Left lobe of liver (tissue), 2 donors: ENCODE measurements at regions not wholly inside any gene's neighbourhood (a gene's known extent, or its start where the extent isn't known, plus 50 kb on each side); places are given as distances from the start of the nearest gene placed in this dataset.
"Not testable (repeated sequence)": the region's sequence is repeated elsewhere in the genome, so short reads cannot be mapped to it uniquely, and the experiment has no call there.

Experiments used
- ATAC-seq: fragments of 200-7000 bp; cut with Tn5 transposase; one replicate; pipeline ENCODE4 v1.9.1; 2020; ENCODE audit warnings: mild to moderate bottlenecking, moderate library complexity
- DNase-seq: peaks from one replicate; pipeline ENCODE4 v3.0.0-alpha.2; 2020; ENCODE audit warnings: low spot score
- donor health status: DM: no; HTN: no; CAD: no; lungs with moderate emphysema.
- donor health status: DM: no; HTN: yes; CAD: no.

DNA sequence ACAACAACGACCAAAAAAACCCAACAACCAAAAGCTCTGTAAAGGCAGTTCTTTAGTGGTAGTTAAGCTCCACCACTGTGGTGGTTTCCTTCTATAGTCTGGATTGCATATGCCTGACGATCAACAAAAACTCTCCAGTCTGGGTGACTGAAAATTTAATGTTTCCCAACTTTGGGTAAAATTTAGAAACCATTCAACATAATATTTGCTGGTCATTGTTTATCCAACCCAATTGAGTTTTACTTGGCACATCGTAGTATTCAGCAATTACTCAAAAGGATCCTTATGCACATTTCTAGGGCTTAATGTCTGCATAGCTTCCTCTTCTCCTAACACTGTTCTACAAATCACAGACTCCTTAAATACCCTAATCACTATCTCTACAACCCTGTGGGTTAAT lies 1080.2 kb upstream of the NRXN1 start:
- ATAC-seq (no peak), DNase-seq (no peak)

GRCh38 chr2:52107124-52107523 lies 1075.2 kb upstream of the NRXN1 start:
- no peak for ATAC-seq
- no peak for DNase-seq

DNA sequence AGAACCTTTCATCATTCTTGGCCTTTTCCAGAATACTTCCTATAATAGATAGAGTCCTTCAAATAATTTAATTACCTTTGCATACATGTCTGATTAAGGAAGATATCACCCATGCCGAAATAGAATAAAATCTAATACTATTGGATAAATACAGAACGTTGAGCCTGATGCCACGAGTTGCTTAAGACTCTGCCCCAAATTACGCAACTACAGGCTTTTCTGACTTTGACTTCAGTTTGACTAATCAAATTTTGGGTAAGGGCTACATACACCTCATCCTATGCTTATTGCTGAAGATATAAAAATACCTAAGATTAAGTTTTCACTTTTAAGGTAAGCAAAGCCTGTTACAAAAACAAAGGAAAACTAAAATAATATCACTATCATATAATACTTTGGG lies 1065.1 kb upstream of the NRXN1 start:
- no peak for DNase-seq

DNA sequence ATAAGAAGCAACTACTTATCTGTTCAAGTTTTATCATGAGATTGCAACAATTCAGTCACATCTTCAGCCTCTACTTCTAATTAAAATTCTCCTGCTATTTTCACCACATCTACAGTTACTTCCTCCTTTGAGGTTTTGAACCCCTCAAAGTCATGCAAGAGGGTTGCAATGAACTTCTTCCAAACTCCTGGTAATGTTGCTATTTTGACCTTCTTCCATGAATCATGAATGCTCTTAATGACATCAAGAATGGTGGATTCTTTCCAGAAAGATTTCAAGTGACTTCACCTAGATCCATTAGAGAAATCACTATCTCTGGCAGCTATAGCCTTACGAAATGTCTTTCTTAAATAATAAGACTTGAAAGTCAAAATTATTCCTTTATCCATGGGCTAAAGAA lies 1052.8 kb upstream of the NRXN1 start:
- ATAC-seq (no peak), DNase-seq (no peak)

More for the DNA sequence above, 1065.1 kb upstream of the NRXN1 start:
- ATAC-seq: no peak

DNA sequence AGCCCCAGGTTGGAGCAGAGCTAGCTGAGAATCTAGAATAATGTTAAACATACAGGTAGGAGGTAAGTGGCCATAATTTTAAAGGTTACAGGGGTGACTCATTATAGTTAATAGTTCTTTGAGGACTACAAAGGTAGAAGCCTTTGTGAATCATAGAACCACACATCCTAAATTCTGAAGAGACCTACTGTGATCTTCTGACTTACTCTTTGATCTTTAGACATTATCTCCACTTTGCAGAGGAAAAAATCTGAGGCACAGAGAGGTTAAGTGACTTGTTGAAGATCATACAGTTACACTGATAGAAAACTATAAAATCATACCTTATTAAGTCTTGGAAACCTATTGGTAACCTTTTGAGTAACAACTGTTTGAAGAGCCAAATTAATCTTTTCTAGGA lies 1051.3 kb upstream of the NRXN1 start:
- no peak for DNase-seq
- no peak for ATAC-seq

- ATAC-seq (no peak), DNase-seq (no peak)
Measured at GRCh38 chr2:52082646-52083045, 1050.7 kb upstream of the NRXN1 start.

DNA sequence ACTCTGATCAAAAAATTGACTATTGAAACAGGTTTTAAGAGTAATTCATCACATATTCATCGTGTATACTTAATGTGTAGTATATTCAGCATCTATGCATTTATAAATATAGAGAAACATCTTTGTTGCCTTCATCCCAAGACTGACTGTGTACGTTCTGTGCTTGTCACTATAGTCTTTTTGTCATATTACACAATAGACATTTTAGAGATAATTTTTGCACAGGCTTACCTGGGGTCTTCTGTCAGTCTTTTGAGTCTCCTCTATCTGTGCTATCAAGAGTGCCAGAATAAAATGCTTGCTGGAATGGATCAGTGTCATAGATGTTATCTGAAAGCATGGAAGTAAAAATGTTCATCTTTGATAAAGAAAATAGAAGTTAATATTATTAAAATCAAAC lies 1047.7 kb upstream of the NRXN1 start:
- no peak for ATAC-seq
- no peak for DNase-seq

GRCh38 chr2:52077159-52077558 lies 1045.2 kb upstream of the NRXN1 start:
- DNase-seq: no peak
- ATAC-seq: no peak

GRCh38 chr2:52074130-52074719 lies 1042.3 kb upstream of the NRXN1 start:
- no peak for ATAC-seq
- no peak for DNase-seq

- ATAC-seq (no peak), DNase-seq (no peak)
Measured at GRCh38 chr2:52072949-52073348, 1041.0 kb upstream of the NRXN1 start.

GRCh38 chr2:52070665-52071064 lies 1038.7 kb upstream of the NRXN1 start:
- no peak for ATAC-seq
- no peak for DNase-seq

- DNase-seq (no peak), ATAC-seq (no peak)
Measured at GRCh38 chr2:52064234-52064633, 1032.3 kb upstream of the NRXN1 start.

GRCh38 chr2:52054824-52055223 lies 1022.9 kb upstream of the NRXN1 start:
- DNase-seq: no peak
- no peak for ATAC-seq

- ATAC-seq (no peak), DNase-seq (no peak)
Measured at GRCh38 chr2:52036853-52037252, 1004.9 kb upstream of the NRXN1 start.

DNA sequence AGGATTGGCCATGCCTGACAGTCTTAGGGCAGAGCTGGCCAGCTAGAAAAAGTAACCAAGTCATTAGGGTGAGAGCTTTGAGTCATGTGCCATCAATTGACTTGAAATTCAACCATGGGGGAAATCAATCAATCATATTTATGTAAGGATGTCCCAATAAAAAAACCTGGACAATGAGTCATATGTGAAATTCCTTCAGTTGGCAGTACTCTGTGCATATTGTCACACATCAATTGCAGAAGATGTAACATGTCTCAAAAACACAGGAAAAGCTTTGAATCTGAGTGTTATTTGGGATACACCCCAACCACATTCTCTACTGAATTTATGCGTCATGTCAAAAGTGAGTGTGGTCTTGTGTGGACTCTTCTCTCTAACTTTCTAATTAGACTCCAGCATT lies 1004.1 kb upstream of the NRXN1 start:
- DNase-seq: no peak
- no peak for ATAC-seq

DNA sequence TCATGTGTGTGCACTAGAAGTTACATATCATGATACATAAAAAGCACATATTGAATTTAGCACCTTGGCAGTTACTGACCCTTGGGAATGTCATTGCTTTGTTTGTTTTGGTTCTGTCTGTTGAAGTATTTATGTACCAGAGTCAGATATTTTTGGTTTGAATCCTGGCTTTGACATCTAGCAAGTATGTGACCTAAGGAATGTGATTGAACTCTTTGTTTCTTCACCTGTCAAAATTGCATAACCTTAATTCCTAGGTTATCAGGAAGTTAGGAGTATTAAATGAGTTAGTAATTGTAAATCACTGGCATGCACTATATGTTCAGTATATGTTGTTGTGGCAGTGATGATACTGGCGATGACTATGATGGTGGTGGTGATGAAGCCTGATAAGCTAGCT lies 1003.5 kb upstream of the NRXN1 start:
- no peak for DNase-seq
- no peak for ATAC-seq

GRCh38 chr2:52034706-52035105 lies 1002.8 kb upstream of the NRXN1 start:
- no peak for ATAC-seq
- DNase-seq: no peak

GRCh38 chr2:52022006-52022405 lies 990.1 kb upstream of the NRXN1 start:
- no peak for DNase-seq
- ATAC-seq: no peak

GRCh38 chr2:52017646-52018235 lies 985.8 kb upstream of the NRXN1 start:
- no peak for ATAC-seq
- no peak for DNase-seq

DNA sequence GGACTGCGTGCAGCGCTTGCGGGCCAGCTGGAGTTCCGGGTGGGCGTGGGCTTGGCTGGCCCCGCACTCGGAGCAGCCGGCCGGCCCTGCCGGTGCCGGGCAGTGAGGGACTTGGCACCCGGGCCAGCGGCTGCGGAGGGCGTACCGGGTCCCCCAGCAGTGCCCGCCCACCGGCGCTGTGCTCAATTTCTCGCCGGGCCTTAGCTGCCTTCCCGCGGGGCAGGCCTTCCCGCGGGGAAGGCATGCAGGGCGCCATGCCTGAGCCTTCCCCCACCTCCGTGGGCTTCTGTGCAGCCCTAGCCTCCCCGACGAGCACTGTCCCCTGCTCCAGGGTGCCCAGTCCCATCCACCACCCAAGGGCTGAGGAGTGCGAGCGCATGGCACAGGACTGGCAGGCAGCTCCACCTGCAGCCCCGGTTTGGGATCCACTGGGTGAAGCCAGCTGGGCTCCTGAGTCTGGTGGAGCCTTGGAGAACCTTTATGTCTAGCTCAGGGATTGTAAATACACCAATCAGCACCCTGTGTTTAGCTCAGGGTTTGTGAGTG lies 975.0 kb upstream of the NRXN1 start:
- not testable (repeated sequence) for ATAC-seq, DNase-seq

DNA sequence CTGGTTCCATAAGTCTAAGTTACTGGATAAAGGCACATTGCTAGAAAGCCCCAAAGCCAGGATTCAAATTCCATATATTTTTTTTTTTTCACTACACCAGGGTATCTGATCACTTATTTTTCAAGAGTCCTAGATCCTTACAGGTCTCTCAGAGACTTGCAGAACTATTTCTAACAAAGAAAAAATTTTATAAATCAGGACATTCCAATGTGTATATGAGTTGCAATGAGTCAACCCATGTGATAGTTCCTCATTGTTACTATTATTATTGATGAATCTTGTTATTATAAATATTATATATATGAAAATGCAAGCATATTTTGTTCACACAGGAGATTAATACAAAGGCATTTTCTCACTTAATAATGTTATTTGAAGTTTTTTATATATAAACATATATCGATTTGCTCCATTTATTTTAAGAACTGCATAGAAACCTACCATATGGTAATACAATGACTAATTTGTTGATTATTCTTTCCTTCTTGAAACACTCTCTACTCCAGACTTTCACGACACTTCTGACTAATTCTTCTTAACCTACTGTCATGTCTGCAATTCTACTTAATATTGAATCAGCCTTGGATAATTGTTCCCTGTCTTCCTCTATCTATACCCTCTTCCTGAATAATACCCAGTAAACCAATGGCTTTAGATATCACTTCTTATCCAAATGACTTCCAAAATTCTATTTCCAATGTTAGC lies 968.4 kb upstream of the NRXN1 start:
- ATAC-seq (no peak), DNase-seq (no peak)

GRCh38 chr2:51998890-51999289 lies 967.0 kb upstream of the NRXN1 start:
- ATAC-seq: no peak

More at GRCh38 chr2:51998890-51999289, 967.0 kb upstream of the NRXN1 start:
- no peak for DNase-seq
